Embryonic facial prominence (tissue), 1 donor: ENCODE measurements at regions not wholly inside any gene's neighbourhood (a gene's known extent, or its start where the extent isn't known, plus 50 kb on each side); places are given as distances from the start of the nearest gene placed in this dataset.

Source experiments
- DNase-seq: peaks from one replicate; pipeline ENCODE4 v3.0.0-alpha.2; 2016; ENCODE audit errors: extremely low spot score

GRCh38 chr6:6524951-6525350, 63.6 kb upstream of the LY86 start:
- DNase-seq: no peak

DNA sequence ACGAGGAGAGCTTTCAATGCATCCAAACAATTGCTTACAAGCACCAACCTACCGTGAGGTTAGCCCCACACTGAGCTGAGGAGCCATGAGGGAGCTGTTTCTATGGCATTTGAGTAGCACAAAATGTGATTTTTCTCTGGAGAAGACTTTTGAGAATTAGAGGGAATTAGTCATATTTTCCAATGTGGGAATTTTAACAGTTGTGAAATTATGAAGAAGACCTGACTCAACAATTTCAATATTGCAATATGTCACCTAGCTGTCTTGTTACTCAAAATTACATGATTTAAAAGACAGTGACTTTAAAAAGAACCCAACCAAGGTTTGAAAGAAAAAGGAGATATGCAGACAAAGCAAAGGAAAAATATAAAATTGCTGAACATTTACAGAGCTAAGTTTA, 62.6 kb upstream of the LY86 start:
- DNase-seq: no peak

DNA sequence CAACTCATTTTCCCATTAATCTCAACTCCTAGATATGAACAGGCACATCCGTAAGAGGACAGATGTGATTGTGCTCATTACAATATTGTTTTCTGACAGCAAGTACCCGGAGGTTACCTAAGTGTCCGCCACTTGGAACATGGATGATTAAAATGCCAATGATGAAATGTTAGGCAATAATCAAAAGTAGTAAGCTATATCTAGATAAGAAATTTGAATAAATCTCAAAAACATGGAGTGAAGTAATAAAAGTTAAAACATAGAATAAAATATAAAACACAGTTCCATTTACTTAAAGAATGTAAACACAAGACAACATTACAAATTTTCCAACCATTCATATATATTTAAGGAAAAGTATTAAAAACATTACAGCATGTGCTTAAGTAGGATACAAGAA, 59.2 kb upstream of the LY86 start:
- no peak for DNase-seq

DNA sequence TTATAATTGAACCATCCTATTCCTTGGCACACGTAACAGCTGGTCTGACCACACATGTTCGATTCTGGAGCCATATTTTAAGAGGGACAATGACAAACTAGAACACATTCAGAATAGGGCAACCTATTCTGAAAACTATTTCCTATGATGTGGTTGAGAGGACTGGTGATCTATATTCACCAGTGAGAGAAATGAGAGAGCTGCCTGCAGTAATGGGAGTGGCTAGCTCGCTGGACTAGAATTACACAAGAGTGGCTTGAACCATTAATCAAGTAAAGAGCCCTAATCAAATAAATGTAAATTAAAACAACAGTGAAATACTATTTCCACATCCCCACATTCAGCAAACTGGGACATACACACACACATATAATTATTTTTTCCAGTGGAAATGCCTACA, 55.3 kb upstream of the LY86 start:
- no peak for DNase-seq

DNA sequence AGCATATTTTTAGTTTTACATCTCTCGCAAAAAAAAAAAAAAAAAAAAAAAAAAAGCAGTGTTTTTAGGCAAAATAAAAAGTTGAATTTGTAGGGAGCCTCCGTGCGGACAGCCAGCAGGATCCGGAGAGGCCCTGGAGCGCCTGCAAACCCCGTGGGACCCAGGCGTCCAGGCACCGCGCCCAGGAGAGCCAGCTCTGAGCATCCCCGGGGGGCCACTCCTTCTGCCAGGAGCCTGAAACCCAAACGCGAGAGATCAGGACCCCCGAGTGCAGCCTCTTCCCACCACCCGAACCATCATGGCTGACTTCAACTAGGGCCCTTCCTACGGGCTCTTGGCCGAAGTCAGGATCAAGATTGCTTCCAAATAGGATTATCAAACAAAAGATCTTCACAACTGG, 54.1 kb upstream of the LY86 start:
- DNase-seq: no peak

DNA sequence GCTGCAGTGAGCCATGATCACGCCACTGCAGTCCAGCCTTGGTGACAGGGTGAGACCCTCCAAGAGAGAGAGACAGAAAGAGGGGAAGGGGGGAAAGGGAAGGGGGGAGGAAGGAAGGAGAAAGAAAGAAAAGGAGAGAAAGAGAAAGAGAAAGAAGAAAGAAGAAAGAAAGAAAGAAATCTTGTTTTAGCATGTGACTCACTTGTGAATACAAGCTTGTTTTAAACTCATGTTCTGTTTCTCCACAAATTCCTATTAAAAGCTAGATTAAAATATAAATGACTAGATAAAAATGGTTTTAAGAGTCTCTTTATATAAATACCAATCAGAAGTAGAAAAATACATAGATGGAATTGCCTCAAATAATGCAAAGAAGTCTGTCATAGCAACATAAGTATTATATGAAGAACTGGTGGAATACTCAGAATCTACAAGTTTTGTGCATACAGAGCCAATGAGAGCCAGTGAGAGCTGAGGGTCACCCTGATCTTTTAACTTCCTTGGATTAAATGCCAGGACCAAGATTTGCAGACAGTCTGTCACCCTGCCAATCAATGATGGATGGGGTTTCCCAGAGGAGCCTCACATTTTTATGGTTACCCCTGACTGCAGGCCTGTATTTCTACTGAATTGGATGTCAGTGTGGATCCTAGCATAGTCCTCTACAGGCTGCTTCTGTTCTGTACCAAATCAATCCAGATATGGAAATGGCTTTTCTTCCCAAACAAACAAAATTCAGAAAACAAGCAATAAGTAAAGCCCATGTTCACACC, 50.8 kb upstream of the LY86 start:
- DNase-seq: no peak

DNA sequence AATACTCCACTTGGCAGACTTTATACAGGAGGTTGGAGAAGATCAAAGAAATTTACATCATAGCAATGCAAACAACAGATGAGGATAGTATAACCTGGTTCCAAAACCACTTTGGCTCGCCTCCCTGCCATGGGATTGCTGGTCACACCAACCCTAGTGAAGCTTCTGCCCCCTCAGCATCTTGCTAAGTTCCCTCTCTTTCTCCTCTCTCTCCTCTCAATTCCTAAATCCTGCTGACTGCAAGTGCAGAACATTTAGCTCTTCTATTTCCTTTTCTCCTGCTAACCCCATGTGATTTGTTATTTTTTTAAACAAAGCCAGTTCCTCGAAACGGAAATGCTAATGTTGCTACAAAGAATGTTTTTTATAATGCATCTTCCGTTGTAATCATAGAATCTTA, 50.3 kb upstream of the LY86 start:
- no peak for DNase-seq
